Left cardiac atrium (tissue), 4 donors: ENCODE measurements at regions not wholly inside any gene's neighbourhood (a gene's known extent, or its start where the extent isn't known, plus 50 kb on each side); places are given as distances from the start of the nearest gene placed in this dataset.
"Not testable (repeated sequence)": the region's sequence is repeated elsewhere in the genome, so short reads cannot be mapped to it uniquely, and the experiment has no call there.

Experiments used
- ATAC-seq, 2 donors: fragments of 200-7000 bp; cut with Tn5 transposase; one replicate each; pipeline ENCODE4 v1.9.1; 2020; ENCODE audit warnings: mild to moderate bottlenecking in 2 of 2, moderate library complexity in 2 of 2
- DNase-seq: peaks from one replicate; pipeline ENCODE4 v3.0.0-alpha.2; 2020
- intact Hi-C, 2 donors: fragments of 100-400 bp; cut with DNase I; formaldehyde crosslinking; loops; one replicate each; pipeline versions ENCODE4 v1.14.1 to v1.15.1; 2022 to 2023
- donor health status: DM: no; HTN: yes; CAD: no.
- donor health status: DM: no; HTN: yes; CAD: no; lungs with severe emphysema.
- donor health status: DM: yes; HTN: yes; CAD: no.
- donor health status: Dilated cardiomyopathy.

GRCh38 chr2:239744706-239745340 lies 280.3 kb downstream of the NDUFA10 start:
- intact Hi-C loops: no loop called here
- DNase-seq: no peak

DNA sequence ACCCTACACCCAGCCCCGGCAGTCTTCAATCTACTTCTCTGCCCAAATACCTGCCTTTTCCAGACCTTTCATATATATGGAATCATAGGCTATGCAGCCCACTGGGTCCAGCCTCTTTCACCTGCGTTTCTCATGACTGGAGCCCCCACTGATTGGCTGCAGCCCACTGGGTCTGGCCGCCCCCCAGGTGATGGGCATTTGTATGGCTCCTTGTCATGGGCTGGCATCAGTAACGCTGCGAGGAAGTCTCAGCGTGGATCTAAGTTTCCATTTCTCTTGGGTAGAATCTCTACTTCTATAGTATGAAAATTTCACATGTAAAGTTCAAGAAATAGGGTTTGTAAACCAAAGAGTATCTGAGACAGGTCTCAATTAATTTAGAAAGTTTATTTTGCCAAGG lies 281.9 kb downstream of the NDUFA10 start:
- no peak for DNase-seq
- ATAC-seq: no peak
- intact Hi-C loops: no loop called here

More at GRCh38 chr2:239744706-239745340, 280.3 kb downstream of the NDUFA10 start:
- ATAC-seq: no peak

- ATAC-seq (no peak), DNase-seq (no peak)
- intact Hi-C loops: no loop called here
These were observed 282.8 kb downstream of the NDUFA10 start for GRCh38 chr2:239742377-239742776.

- ATAC-seq (no peak), DNase-seq (no peak)
- intact Hi-C loops: no loop called here
These were observed 285.9 kb downstream of the NDUFA10 start for GRCh38 chr2:239739206-239739605.

GRCh38 chr2:239738159-239738558 lies 287.0 kb downstream of the NDUFA10 start:
- DNase-seq: no peak
- no peak for ATAC-seq
- intact Hi-C loops: no loop called here

- DNase-seq: no peak
- intact Hi-C loops: no loop called here
- ATAC-seq: no peak
These were observed 288.0 kb downstream of the NDUFA10 start for GRCh38 chr2:239737144-239737463.

DNA sequence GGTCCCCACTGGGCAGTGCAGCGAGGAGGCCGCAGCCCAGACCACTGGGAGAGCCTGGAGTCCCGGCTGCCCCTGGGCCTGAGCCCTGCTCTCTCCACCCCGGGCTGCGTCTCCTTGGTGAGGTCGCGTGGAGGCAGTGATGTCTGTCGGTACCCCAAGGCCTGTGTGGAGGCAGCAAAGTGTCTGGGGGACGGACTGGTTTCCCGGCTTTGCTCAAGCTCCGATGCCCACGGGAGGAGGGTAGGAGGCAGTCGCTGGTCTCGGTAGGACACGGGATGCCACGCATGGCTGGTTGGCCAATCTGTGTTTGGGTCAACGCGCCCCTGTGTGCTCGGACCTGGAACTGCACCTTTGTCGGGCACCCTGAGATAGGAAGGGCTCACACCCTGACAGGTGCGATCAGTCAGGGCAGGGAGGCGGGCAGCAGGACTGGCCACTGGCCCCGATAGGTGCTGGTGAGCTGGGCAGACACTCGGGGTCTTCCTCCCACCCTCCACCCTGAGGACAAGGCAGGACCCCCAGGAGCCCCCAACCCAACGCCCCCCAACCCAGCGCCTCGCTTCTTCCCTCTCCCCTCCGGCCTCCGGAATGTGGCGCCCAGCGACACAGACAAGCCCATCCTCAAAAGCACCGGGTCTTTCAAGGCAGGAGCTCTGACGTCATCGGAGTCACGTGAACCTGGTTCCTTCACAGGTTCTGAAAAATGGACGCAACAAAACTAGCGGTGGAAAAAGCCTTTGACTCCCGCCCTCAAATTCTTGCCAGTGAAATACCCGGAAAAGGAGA lies 288.6 kb downstream of the NDUFA10 start:
- DNase-seq: no peak
- ATAC-seq: no peak
- intact Hi-C loops: no loop called here

DNA sequence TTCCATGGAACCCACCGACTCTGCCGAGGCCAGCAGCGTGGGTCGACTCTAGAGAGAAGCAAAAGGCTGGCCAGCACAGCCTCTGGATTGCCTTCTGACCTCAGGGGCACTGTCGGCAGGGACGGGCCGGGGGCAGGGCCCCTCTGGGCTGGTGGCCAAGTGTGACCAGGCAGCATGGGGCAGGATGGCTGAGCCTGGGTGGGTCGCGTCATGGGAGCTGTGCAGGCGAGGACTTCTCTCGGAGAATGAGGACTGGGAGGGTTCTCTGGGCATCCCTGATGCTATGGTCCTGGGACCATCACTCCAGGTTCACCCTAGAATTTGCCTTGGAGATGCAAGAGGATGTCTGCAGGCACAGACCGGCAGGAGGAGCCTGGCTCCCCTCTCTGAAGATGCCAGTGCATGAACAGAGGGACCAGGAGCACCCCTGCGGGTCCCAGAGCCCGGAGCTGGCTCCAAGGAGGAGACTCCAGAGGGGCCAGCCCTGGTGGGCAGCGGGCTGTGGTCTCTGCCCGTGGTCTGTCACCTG lies 289.2 kb downstream of the NDUFA10 start:
- no peak for ATAC-seq
- intact Hi-C loops: no loop called here

DNA sequence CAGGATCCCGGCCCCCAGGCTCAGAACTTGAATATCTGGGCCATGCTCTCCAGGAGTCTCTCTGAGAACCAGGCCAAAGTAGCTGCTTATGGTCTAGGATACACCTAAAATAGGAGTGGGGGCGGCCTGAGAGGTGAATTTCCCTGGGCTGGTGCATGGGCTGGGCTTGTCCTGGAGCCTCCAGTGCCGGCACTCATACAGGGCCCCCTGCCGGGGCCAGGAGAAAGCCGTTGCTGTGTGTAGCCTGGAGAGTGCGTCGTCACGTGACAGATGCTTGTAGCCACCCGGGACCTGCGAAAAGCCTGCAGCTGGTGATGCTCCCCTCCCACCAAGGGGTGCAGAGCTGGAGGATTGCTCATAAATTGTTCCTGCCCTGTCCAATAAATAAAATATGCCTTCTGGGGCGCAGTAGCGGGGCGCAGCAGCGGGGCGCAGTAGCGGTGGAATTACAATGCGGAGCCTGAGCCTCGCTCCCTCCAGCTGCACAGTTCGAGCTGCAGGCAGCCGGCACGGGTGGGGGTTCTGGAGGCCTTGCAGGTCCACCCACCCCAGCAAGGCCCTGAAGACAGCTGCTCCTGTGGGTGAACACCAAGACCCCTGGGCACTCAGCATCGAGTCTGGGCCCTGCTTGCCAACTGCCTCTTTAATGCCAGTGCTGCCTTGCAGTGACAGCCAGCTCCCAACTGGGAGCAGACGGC lies 289.9 kb downstream of the NDUFA10 start:
- intact Hi-C loops: no loop called here
- no peak for ATAC-seq
- DNase-seq: no peak

More for the DNA sequence above, 289.2 kb downstream of the NDUFA10 start:
- DNase-seq: no peak

- DNase-seq: no peak
- intact Hi-C loops: no loop called here
These were observed 290.6 kb downstream of the NDUFA10 start for GRCh38 chr2:239734436-239735005.

GRCh38 chr2:239732666-239733010 lies 292.5 kb downstream of the NDUFA10 start:
- intact Hi-C loops: no loop called here
- DNase-seq (no peak), ATAC-seq (no peak)

More at GRCh38 chr2:239734436-239735005, 290.6 kb downstream of the NDUFA10 start:
- no peak for ATAC-seq

- ATAC-seq (no peak), DNase-seq (no peak)
- intact Hi-C loops: no loop called here
These were observed 293.0 kb downstream of the NDUFA10 start for GRCh38 chr2:239731998-239732665.

GRCh38 chr2:239731422-239731821 lies 293.7 kb downstream of the NDUFA10 start:
- intact Hi-C loops: no loop called here
- DNase-seq: no peak
- ATAC-seq: no peak

- no peak for DNase-seq
- ATAC-seq: no peak
- intact Hi-C loops: no loop called here
These were observed 294.2 kb downstream of the NDUFA10 start for GRCh38 chr2:239730897-239731296.

DNA sequence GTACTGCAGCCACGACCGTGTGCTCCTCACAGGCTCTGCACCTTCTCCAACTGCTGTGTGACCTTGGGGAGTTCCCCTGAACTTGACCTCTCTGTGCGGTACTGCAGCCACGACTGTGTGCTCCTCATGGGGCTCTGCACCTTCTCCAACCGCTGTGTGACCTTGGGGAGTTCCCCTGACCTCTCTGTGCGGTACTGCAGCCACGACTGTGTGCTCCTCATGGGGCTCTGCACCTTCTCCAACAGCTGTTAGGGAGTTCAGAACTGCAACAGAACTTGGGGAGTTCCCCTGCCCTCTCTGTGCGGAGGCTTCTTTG lies 294.6 kb downstream of the NDUFA10 start:
- ATAC-seq, DNase-seq, intact Hi-C loops: not testable (repeated sequence)

- DNase-seq (no peak), ATAC-seq (no peak)
- intact Hi-C loops: no loop called here
These were observed 295.2 kb downstream of the NDUFA10 start for GRCh38 chr2:239729681-239730566.

DNA sequence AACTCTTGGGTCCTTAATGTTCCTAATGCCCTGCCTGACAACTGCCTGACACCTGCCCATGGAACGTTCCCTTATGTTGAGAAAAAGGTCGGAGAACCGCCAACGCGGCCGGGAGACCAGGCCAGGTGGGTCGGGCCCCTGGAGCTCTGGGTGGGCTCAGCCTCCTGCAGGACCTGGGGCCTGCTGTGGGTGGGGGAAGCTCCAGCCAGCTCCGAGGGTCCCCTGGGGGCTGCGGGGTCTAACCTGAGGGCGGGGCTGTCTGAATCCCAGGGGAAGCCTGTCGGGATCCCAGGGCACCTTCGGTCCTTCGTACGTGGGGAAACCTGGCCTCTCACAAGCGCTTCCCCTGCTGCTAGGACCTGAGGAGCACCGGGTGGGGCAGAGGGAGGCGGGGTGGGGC lies 296.0 kb downstream of the NDUFA10 start:
- DNase-seq (no peak), ATAC-seq (no peak)
- intact Hi-C loops: no loop called here

- ATAC-seq (no peak), DNase-seq (no peak)
- intact Hi-C loops: no loop called here
These were observed 296.4 kb downstream of the NDUFA10 start for GRCh38 chr2:239728751-239729150.
